ENCODE measurements at regions not wholly inside any gene's neighbourhood (a gene's known extent, or its start where the extent isn't known, plus 50 kb on each side); places are given as distances from the start of the nearest gene placed in this dataset.

DNA sequence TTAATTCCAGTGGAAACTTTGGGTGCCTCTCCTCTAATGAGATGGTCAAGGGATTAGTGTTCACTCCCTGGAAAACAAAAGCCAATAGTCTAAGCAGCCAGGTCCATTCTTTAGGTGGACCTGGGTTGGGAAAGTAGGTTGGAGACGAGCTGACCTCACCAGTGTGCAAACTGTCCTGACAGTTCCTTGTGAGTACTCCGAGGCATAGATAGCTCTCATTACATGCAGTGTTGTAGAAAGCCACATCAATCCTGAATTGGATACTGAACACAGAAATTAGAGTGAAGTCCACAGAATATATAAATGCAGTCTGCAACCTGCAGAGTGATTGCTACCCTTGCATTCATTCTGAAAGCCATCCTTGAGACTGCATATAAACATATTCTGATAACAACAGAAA lies 675.1 kb upstream of the CXADR start:
- no peak for DNase-seq (ENCODE audit: low read depth)

DNA sequence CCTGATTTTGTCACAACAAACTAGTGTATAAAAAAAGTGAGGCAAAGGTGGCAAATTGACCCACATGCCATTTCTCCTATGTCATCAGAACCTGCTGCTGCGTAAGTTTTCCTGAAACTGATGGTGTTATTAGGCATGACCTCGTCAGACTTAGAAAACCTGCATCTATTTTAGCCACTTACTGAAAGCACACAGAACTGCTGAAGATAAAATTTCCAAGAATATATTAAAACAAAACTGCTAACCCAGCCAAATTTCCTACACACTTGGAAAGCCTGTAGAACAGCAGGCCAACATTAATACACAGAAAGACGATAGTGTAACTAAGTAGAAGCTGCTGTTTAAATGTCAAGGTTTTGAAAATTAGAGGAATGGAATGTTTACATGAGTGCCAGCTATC lies 674.5 kb upstream of the CXADR start:
- DNase-seq (ENCODE audit: low read depth), result no peak

DNA sequence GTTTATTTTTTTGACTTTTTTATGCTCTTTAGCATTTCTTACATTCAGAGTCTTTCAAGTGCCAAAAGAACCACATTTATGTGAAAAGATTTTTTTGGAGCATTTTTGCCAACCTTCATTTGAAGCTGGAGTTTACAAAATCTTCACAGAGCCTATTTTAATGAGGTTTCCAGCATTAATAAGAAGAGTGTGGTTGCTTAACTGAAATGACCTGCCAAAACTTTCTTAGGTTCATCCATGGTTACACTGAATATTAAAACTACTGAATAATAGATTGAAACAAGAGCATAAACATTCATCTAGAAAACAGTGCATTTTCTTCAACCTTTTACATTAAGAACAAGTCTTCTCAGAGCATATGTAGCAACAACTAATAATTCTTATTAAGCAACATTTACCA lies 672.3 kb upstream of the CXADR start:
- no peak for DNase-seq (ENCODE audit: low read depth)

DNA sequence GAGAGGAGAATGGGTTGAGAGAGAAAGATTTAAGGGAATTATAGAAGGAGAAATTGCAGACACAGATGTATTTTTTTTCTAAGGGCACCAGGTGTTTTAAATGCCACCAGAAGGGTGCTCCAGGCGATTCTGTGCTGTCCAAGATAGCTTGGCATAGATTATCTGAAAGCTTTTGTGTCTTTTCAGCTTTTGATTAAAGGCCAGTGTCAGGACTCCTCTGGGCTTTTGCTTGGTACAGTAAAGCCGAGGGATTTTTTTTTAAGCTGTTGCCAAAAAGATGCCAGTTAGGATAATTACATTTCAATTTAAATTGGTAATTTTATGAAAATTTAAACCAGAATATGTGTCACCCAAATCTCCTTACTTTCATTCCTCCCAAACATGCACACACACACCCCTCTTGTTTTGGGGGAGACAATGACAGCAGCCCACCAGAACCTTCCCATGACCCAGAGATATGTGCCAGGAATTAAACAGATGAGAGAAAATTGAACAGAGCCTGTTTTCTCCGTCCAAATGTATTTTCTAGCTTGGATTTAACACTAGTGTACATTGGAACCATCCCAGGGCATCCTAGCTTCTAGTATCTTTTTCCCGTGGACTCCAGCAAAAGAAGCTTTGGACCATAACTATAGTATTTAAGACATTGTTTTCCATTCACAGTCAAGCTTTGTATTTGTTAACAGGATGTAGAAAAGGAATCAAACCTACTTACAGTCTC lies 670.7 kb upstream of the CXADR start:
- no peak for DNase-seq (ENCODE audit: low read depth)

DNA sequence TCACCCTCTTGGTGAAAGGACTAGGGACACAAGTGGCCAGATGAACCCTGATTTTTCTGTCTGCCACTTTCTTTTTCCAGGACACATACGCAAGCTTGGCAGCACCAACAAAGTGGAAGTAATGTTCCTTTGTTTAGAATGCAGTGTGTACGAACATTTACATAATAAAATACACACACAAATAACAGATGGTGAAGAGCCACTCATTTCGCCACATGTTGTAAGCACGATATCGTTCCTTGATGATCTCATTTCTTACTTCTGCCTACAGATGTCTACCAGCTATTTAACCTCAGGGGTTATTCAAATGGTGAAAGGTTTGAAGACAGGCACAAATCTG lies 670.2 kb upstream of the CXADR start:
- DNase-seq (ENCODE audit: low read depth), result no peak

DNA sequence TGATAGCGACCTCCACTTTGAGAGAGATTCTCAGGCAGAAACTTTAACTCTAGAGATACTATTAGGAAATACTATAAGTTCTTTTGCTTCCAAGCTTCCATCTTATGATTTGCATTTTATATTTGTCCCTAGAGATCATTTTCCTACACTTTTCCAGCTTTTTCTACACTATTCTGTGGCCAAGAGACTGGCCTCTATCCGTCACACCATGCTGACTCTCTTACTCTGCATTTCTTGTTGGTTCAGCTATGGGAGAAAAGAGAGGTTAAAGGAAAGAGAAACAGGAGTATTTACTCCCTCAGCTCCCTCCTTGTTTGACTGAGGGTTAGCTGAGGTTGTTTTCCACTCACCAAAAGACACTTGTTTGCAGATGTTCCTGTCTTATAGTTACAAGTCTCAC lies 665.6 kb upstream of the CXADR start:
- DNase-seq (ENCODE audit: low read depth), result no peak

DNA sequence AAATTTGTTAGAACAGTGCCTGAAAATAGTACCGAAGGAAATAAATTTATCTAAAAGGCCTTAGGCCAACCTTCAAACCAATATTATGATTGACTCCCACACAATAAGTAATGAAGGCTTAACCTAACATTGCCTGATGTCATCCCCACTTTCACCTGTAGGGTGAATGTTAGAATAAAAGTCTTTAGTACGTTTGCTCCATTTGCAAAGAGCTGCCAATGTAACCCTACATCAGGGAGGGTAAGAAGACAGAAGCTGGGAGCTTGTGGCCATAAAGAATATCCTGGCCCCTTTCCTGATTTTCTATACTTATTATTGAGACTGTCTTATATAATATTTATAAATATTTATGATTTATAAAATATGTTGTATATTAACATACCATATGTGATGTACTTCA lies 661.8 kb upstream of the CXADR start:
- DNase-seq (ENCODE audit: low read depth), result no peak

DNA sequence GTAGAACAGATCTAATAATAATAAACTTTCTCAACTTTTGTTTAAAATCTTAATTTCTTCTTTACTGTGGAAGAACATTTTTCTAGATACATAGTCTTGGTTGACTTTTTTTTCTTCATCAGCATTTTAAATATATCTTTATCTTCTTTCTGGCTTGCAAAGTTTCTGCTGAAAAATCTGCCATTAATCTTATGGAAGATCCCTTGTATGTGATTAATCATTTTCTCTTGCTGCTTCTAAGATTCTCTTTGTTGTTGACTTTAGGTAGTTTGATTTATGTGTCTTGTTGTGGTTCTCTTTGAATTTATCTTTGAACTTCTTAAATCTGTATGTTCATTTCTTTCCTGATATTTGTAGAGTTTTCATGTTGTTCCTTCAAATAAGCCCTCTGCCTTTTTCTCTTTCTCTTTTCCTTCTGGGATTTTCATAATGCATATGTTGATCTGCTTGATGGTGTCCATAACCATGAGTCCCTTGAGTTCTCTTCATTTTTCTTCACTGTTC lies 657.6 kb upstream of the CXADR start:
- no peak for DNase-seq (ENCODE audit: low read depth)

DNA sequence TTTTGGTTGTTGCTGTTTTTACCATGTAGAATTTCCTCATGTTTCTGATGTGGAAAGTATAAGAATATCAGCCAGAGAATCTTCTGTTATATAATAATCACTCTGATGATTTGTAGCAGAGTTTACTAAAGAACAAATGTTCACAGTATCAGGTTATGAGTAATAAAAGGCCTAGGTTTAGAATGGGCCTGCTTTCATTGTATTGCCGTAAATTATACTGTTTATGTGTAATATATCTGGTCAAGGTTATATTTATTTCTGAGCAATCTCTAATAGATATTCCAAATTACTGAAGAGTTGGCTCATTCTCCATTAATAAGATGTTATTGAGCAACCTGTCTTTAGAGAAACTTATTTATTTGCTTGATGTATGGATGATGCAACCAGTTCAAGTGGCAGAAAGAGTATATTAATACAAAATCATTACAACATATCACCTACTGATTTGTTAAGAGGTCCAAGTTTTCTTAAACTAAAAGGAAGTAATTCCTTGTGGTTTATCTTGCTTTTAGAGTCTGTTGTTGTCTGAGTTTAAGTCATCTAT lies 649.4 kb upstream of the CXADR start:
- no peak for DNase-seq (ENCODE audit: low read depth)

DNA sequence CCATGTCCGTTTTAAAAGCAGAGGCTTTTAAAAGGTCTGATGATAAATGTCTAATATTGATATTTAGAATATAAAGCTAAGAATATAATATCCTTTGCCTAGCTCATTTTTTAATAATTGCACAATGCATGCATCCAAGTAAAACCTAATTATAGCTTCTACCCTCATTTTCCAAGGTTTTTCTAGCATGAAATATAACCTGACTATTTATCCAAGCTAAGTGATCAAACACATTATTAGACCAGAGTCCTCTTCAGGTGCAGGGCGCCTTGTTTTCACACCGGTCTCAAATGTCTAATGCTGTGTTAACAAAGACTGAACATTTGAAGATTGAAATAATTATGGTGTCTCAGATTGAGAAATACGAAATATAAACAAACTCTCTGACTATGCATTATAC lies 648.9 kb upstream of the CXADR start:
- DNase-seq (ENCODE audit: low read depth), result no peak

DNA sequence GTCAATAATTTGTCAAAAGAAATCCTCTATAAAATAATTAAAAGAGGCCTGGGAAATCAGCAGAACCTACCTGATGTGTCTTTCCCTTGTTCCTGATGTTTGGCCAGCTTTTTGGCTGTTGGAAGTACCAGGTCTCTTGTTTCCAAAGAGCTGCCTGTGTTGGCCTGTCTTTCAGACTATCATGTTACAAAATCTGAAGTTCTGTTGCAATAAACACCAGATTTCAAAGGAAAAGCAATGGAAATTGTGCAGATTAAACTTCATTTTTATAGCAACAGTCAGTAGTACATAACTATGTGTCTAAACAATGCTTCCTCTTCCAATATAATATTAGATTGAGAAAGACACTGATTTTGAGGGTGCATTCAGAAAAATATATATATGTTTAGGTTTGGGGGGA lies 647.2 kb upstream of the CXADR start:
- DNase-seq (ENCODE audit: low read depth), result no peak

DNA sequence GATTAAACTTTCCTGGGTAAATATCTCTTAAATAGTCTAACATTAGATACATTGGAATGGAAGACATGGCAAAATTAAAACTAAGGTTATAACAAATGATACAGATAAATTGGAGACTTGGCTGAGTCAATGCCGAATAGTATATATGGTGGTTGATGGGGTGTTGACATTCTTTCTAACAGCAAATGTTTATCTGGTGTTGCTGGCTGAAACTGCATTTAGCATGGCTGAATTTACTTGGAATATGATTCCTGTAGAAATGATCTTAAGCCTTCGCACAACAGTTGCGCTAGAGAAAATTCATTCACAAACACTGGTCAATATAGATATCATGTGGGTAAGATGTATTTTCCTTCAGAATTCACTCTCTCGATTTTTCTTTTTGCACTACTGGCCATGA lies 646.0 kb upstream of the CXADR start:
- DNase-seq (ENCODE audit: low read depth), result no peak

DNA sequence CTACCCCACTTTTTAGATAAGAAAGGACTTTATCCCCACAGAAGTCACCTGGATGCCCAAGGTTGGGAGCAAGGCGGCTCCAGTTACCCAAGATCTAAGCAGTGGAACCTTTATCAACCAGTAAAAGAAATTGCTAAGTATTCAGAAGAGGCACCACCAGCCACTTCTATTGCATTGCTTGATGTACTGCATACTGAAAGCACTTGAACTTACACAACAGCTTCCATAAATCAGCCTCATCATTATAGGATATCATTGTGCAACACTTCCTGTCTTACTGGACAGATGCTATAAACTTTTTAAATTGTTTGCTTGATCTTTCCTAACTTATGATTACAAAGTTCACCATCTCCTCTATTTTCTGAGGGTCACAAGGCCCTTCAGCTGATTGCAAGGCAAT lies 642.7 kb upstream of the CXADR start:
- DNase-seq (ENCODE audit: low read depth), result no peak

DNA sequence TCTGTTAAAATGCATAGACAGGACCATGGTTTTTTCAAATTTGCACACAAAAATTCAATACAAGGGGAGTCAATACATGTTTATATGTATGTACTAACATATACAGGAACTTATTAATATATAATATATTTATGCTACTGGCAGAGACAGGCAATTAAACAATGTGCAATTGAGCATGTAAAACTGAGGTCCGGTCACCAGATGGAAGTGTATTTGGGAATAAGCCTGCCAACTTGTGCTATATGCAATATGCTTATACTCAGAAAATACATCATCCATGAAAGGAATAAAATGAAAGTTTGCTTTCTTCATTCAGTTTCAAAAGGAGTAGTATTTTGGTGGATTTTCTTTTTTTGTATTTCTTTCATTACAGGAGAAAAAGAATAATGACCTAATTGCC lies 640.2 kb upstream of the CXADR start:
- no peak for DNase-seq (ENCODE audit: low read depth)

DNA sequence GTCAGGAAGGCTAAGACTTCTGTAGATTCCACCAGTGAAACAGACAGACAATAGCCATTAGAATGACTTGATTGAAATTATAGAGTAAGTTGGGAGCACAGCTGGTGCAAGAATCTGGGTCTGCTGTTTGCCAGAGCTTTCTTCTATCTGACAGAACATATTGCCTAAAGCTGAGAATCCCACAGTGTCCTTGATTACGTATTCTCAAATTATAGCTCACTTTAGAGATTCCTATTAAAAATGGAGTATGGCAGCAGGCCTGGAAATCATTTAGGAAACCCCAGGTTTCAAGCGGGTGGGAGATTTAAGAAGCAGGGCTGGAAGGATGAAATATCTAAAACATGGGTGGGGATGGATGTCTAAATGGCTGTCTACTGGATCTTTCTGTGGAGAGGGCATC lies 639.7 kb upstream of the CXADR start:
- no peak for DNase-seq (ENCODE audit: low read depth)

DNA sequence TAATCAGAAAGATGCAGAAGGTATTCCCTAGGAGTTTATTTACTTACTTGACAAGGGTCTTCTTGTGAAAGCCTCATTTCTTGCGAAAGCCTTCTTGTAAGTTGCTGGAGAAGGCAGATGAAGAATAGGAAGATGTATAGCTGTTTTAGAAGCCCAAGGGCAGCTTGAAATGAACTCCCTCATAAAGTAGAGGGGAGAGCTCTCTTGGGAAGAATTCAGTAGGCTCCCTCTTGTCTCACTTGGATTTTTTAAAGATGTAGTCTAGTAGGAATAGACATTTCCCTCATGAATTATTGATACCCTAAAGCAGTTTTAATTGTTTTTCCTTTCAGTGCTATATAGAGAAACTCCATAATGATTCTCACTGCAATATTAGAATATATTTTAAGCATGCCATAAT lies 639.2 kb upstream of the CXADR start:
- no peak for DNase-seq (ENCODE audit: low read depth)

DNA sequence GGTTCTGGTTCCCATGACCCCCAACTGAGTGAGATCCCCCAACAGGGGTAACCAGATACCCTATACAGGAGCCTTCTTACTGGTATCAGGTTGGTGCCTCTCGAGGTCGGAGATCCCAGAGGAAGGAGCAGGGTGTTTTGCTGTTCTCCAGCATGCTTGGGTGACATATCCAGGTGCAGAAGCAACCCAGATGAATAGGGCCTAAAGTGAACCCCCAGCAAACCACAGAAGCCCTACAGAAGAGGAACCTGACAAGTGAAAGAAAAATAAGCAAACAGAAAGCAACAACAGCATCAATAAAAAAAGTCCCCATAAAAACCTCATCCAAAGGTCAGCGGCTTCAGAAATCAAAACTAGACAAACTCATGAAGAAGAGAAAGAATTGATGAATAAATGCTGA lies 633.4 kb upstream of the CXADR start:
- DNase-seq (ENCODE audit: low read depth), result no peak

DNA sequence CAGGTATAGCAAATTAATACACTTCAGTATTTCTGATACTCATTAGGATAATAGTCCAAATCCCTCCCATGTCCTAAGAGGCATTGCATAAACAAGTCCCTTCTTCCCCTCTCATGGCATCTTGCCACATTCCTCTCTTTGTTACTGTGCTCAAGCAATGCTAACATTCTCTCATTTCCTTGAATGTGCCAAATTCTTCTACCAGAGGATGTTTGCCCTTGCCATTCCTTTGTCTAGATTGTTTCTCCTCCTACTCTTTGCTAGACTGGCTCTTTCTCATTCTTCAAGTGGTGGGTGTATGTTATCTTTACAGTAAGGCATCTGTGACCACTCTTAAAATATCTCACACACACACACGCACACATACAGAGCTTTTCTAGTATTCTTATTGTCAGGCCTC lies 621.0 kb upstream of the CXADR start:
- DNase-seq (ENCODE audit: low read depth), result no peak

DNA sequence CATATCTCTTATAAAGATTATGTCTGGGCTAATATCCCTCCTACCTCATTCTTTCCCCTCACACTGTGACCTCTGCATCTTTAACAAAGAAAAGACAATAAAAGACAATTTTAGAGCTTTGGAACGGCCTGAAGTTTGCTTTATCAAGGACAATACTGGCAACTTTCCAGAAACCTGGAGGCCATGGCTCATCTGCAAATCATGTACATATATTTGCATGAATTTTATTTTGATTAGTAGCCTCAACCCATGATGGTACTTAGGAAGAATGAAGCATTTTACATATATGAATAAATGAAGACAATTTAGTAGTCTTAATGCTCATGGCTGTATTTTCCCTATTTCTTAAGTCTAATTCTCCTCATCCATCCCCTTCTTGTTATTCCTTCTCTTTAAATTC lies 612.2 kb upstream of the CXADR start:
- DNase-seq (ENCODE audit: low read depth), result no peak

DNA sequence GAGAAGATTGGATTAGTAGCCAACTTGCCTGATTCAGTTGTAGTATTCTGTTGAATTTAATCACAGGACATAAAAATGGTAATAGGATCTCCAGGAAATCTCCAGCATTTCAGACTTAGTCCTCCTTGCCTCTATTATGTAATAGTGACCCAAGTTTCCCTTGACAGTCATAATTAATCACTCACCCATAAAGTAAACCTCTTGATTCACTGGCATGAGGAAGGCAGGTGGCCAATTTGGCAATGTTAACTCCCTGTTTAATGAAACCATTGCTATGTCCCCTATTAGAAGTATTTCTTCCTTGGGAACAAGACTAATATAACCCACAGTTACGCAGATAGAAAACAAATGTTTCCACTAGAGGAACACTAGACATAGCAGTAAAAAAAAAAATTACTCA lies 604.8 kb upstream of the CXADR start:
- DNase-seq (ENCODE audit: low read depth), result no peak

DNA sequence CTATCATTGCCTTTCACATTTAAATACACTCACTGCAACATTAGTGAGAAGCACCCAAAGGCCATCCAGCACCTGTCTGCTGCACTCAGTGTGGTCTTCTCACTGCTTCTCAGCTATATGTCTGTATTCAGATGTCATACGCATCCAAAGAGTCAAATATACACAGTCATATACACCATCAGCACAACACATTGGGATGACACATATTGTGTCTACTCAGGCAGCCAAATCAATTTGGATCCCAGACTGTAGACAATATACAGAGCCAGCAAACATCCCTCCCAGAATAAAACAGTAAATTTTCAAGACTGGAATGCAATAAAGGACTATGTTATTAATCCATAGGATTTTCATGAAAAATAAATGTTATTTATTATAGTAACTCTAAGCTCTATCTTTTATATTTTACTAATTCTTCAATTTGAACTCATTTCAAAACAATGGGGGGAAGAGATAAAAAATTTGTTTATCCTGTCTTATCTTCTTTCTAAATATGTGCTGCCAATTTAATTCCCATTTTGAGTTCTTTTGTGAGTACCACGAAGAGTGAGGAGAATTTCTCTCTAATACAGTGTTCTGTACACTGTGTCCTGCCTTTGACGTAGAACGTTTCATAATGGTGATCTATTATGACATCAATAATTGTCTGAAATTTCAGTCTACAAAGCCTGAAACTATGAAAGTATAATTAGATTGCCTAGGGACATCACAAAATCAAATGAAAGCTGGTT lies 602.2 kb upstream of the CXADR start:
- DNase-seq (ENCODE audit: low read depth), result no peak

DNA sequence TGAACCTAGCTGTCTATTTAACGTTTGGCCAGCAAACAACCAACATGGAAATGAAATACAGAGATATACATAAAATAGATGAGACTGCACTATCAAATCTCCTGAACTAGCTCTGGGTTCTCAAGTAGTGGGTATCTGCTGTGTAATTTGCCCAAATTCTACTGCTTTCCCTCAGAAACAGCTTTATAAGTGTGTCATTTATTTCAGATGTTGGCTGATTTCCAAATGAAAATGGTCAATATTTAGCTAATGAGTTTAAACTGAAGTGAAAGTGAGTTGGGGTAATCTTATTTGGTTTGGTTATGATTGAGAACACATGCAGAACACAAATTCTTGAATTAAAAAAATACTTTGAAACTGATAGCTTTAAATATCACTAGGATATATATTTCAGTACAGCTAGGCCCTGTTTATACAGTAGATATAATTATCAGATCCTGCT lies 601.7 kb upstream of the CXADR start:
- no peak for DNase-seq (ENCODE audit: low read depth)

DNA sequence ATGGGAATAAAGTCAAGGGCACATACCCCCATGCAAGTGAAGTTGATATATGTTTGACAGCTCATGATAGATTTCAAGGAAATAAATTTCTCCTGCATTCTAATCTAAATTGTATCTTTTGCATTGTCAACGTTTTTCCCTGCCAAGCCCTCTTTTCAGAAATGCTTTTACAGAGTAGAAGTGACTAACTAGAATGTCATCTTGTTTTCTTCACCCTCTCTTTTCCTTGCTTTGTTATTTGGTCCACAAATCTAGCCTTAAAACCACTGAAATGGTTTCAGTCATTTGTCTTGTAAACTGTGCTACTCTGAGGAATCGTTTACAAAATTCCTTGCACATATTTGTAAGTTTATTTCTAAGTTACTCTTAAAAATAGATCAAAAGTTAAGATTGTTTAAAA lies 600.8 kb upstream of the CXADR start:
- no peak for DNase-seq (ENCODE audit: low read depth)

DNA sequence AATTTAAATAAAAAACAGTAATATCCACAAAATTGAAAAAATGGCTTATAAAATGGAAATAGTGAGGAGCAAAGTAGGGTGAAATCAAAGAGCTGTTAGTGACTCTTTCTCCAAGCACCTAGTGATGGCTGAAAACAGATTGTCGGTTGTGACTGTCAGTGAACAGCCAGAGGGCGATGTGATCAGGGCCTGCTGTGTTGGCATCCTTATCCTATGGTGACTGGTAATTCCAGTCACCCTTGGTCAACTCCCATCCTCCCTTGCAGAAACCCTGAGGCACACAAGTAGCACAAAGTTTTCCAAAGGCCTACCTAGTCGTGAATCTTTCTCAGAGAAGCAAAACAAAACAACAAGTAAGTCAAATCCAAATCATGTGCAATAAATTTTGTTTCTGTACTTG lies 599.8 kb upstream of the CXADR start:
- DNase-seq (ENCODE audit: low read depth), result no peak
